LNCAP (cell line): ENCODE measurements at regions not wholly inside any gene's neighbourhood (a gene's known extent, or its start where the extent isn't known, plus 50 kb on each side); places are given as distances from the start of the nearest gene placed in this dataset.

ENCODE experiments used
- TF ChIP-seq, protein P1 (sequence below): fragments of 450-650 bp; IDR thresholded peaks from 2 replicates; pipeline ENCODE4 v1.5.1; 2017; ENCODE audit warnings: mild to moderate bottlenecking

DNA sequence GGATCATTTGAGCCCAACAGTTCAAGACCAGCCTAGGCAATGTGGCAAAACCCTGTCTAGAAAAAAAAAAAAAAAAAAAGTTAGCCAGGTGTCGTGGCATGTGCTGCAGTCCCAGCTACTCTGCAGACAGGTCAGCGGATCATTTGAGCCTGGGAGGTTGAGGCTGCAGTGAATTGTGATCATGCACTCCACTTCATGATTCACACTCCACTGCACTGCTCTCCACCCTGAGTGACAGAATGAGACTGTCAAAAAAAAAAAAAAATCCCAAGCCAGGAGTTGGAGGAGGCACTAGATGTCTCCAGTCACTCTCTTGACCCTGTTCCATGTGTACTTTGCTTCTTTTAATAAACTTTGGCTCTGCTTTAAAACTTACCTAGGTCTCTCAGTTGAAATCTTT is 51.0 kb upstream of the OLFM3 start:
- TF ChIP-seq, protein P1, sequence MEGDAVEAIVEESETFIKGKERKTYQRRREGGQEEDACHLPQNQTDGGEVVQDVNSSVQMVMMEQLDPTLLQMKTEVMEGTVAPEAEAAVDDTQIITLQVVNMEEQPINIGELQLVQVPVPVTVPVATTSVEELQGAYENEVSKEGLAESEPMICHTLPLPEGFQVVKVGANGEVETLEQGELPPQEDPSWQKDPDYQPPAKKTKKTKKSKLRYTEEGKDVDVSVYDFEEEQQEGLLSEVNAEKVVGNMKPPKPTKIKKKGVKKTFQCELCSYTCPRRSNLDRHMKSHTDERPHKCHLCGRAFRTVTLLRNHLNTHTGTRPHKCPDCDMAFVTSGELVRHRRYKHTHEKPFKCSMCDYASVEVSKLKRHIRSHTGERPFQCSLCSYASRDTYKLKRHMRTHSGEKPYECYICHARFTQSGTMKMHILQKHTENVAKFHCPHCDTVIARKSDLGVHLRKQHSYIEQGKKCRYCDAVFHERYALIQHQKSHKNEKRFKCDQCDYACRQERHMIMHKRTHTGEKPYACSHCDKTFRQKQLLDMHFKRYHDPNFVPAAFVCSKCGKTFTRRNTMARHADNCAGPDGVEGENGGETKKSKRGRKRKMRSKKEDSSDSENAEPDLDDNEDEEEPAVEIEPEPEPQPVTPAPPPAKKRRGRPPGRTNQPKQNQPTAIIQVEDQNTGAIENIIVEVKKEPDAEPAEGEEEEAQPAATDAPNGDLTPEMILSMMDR, result no peak
